GM06990 (cell line): ENCODE measurements at regions not wholly inside any gene's neighbourhood (a gene's known extent, or its start where the extent isn't known, plus 50 kb on each side); places are given as distances from the start of the nearest gene placed in this dataset.

Source experiments
- DNase-seq: peaks from one replicate; pipeline ENCODE4 v3.0.0-alpha.2; 2011; ENCODE audit not compliant: insufficient read length; ENCODE audit errors: extremely low read depth
- H3K27me3 ChIP-seq: replicated peaks from 2 replicates; pipeline ENCODE4 v1.6.0; 2011; ENCODE audit warnings: low read length; ENCODE audit not compliant: control insufficient read depth, insufficient read depth
- H3K36me3 ChIP-seq: 2 replicates; pipeline ENCODE4 v1.5.1; 2011; ENCODE audit warnings: low read length; ENCODE audit not compliant: control insufficient read depth, insufficient read depth
- H3K4me3 ChIP-seq: replicated peaks from 2 replicates; pipeline ENCODE4 v1.5.1; 2011; ENCODE audit warnings: low read depth, mild to moderate bottlenecking, control low read depth, low read length
- TF ChIP-seq, protein P1 (sequence below): IDR thresholded peaks from 2 replicates; pipeline ENCODE4 v1.5.1; 2011; ENCODE audit warnings: low read length, control low read depth, mild to moderate bottlenecking, inconsistent platforms; ENCODE audit not compliant: insufficient read depth, poor library complexity, severe bottlenecking

DNA sequence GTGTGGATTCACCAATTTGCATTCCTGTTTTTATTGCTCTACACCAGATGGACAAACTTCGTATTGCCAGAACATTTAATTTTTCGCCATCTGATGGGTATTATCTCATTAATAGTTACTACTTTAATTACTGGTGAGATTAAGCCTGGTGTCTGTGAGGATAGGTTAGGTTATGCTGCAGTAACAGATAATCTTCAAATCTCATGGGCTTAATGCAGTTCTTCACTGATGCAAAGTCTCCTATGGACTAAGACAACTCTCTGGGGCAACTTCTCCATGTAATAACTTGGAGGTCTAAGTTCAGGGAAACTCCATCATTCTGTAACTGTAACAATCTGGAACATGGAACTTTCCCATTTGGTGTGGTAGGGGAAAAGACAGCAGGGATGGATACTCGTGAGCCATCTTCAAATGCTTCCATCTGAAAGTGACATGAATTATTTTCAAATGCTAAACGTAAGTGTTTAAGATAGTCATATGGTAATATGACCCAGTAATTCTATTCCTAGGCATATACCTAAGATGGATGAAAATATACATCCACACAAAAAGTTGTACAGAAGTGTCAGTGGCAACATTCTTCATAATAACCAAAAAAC lies 111.6 kb downstream of the LEPR start:
- no peak for DNase-seq

DNA sequence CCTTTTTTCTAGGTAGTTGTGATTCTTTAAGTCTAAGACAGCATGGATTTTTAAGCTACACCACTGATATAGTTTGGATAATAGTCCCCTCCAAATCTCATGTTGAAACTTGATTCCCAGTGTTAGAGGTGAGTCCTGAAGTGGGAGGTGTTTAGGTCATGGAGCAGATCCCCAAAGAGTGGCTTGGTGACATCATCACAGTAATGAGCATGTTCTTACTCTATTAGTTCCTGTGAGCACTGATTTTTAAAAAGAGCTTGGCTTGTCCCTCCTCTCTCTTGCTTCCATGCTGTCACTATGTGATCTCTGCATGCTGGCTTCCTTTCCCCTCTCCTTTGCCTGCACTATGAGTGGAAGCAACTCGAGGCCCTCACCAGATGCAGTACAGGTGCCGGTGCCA lies 115.5 kb downstream of the LEPR start:
- no peak overlapping the region for H3K4me3 ChIP-seq
- no peaks in the 10 kb centered on the region for H3K36me3 ChIP-seq
- TF ChIP-seq, protein P1, sequence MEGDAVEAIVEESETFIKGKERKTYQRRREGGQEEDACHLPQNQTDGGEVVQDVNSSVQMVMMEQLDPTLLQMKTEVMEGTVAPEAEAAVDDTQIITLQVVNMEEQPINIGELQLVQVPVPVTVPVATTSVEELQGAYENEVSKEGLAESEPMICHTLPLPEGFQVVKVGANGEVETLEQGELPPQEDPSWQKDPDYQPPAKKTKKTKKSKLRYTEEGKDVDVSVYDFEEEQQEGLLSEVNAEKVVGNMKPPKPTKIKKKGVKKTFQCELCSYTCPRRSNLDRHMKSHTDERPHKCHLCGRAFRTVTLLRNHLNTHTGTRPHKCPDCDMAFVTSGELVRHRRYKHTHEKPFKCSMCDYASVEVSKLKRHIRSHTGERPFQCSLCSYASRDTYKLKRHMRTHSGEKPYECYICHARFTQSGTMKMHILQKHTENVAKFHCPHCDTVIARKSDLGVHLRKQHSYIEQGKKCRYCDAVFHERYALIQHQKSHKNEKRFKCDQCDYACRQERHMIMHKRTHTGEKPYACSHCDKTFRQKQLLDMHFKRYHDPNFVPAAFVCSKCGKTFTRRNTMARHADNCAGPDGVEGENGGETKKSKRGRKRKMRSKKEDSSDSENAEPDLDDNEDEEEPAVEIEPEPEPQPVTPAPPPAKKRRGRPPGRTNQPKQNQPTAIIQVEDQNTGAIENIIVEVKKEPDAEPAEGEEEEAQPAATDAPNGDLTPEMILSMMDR: no peak
- H3K27me3 ChIP-seq: no peaks in the 10 kb centered on the region
- DNase-seq: no peak

More for the DNA sequence above, 111.6 kb downstream of the LEPR start:
- TF ChIP-seq, protein P1: no peak
- H3K36me3 ChIP-seq: no peaks in the 10 kb centered on the region
- no peak overlapping the region for H3K4me3 ChIP-seq
- no peaks in the 10 kb centered on the region for H3K27me3 ChIP-seq

DNA sequence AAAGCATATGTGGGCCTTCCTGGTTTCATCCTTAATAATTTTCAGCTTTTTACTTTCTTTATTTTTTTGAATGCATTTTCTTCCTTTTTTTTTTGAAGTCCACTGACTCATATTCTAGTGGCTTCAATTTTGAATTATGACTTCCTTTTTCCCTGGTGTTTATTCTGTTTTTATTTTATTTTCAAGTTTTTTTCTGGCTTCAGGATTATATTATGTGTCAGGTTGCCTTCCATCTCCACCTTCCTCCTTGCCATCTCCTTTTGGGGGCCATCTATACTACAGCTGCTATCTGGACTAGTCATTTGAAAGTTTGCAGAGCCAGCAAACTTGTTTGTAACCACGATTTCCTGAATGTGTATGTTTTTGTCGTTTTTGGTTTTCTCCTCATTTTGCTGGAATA lies 117.6 kb downstream of the LEPR start:
- no peak for DNase-seq
- no peaks in the 10 kb centered on the region for H3K36me3 ChIP-seq
- TF ChIP-seq, protein P1: no peak
- no peak overlapping the region for H3K4me3 ChIP-seq
- H3K27me3 ChIP-seq: no peaks in the 10 kb centered on the region

DNA sequence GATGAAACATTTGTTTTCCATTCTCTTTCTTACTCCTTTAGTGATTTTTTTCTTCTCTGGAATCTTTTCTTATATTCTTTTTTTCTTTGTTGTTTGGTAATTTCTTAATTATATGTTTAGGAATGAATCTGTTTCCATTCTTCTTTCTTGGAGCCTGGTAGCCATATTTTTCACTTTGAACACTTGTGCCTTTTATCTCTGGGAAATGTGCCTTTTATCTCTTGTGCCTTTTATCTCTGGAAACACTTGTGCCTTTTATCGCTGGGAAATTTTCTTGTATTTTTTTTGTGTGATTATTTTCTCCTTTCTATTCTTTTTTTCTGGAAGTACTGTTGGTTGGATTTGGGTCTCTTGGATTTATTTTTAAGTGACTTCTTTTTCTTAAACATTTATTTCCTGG lies 118.2 kb downstream of the LEPR start:
- Histone ChIP-seq H3K4me3 (no peak overlapping the region), H3K27me3 (no peaks in the 10 kb centered on the region), H3K36me3 (no peaks in the 10 kb centered on the region)
- TF ChIP-seq, protein P1: no peak
- no peak for DNase-seq

DNA sequence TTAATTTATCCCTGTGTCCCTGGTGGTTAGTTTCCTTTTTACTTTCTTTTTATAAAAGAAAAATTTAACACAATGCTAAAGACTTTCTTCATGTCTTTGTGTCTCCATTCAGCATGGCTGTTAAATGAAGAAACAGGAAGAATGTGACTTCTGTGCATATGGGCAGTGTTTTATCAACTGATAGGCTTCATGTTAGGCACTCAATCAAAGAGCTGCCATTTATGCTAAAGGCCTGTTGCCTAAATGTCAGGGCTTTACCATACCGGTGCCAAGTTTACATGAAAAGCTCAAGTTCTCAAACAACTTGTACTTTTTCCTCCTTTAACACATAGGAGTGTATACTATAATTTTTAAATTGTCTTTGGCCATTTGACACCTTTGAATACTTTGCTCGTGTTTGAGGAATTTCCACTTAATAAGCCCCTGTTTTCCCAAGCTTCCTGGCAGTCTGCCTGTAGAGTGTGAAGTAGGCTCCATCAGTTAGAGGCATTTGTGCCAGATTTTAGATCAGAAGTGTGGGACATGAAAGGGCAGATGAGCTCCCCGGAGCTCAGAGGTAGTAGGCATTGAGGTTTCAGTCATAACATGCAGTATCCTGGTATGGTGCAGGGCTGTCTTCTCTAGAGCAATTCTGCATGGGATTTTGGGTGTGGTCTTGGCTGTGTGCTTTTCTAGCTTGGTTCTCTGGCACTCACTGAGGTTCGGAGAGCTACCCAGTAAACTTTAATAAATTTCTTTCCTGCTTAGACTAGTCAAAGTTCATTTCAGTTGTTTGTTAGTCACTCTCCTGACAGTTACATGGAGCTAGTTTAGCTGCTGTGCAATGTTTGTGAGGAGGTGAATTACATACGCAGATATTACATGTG lies 119.0 kb downstream of the LEPR start:
- TF ChIP-seq, protein P1: no peak
- no peak for DNase-seq
- Histone ChIP-seq H3K4me3 (no peak overlapping the region), H3K27me3 (no peaks in the 10 kb centered on the region), H3K36me3 (no peaks in the 10 kb centered on the region)
